Thyroid gland (tissue), 4 donors: ENCODE measurements at regions not wholly inside any gene's neighbourhood (a gene's known extent, or its start where the extent isn't known, plus 50 kb on each side); places are given as distances from the start of the nearest gene placed in this dataset.

ENCODE experiments used
- POLR2A ChIP-seq, 2 donors: fragments of 450-650 bp; IDR thresholded peaks; one replicate each; pipeline ENCODE4 v1.6.1; 2017; ENCODE audit warnings: antibody characterized with exemption in 2 of 2, mild to moderate bottlenecking in 2 of 2, moderate library complexity in 1 of 2
- TF ChIP-seq, protein P1 (sequence below), 6 experiments: fragments of 200-600 bp in 3 of 6; fragments of 450-650 bp in 3 of 6; sonication (generic) in 3 of 6; IDR thresholded peaks; one replicate each; pipeline ENCODE4 v1.5.1; 2016 to 2019; ENCODE audit warnings: antibody characterized with exemption in 6 of 6, mild to moderate bottlenecking in 2 of 6, inconsistent platforms in 1 of 6, moderate library complexity in 1 of 6

DNA sequence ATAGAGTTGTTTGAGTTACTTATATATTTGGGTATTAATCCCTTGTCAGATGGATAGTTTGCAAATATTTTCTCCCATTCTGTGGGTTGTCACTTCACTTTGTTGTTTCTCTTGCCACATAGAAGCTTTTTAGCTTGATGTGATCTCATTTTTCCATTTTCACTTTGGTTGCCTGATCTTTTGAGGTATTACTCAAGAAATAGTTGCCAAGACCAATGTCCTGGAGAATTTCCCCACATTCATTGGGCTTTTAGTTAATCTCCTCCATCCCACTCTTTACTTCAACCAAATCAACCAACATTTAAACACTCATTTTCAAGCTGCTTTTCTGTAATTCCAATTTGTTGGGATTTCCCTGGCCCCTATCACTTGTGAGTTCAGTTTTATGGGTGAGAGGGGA is 69.0 kb downstream of the LEPR start:
- TF ChIP-seq, protein P1, sequence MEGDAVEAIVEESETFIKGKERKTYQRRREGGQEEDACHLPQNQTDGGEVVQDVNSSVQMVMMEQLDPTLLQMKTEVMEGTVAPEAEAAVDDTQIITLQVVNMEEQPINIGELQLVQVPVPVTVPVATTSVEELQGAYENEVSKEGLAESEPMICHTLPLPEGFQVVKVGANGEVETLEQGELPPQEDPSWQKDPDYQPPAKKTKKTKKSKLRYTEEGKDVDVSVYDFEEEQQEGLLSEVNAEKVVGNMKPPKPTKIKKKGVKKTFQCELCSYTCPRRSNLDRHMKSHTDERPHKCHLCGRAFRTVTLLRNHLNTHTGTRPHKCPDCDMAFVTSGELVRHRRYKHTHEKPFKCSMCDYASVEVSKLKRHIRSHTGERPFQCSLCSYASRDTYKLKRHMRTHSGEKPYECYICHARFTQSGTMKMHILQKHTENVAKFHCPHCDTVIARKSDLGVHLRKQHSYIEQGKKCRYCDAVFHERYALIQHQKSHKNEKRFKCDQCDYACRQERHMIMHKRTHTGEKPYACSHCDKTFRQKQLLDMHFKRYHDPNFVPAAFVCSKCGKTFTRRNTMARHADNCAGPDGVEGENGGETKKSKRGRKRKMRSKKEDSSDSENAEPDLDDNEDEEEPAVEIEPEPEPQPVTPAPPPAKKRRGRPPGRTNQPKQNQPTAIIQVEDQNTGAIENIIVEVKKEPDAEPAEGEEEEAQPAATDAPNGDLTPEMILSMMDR (IDR thresholded peaks at IDR 0.05), result no peak
- TF ChIP-seq POLR2A (IDR thresholded peaks at IDR 0.05), result no peak
